WTC11 (cell line): ENCODE measurements at regions not wholly inside any gene's neighbourhood (a gene's known extent, or its start where the extent isn't known, plus 50 kb on each side); places are given as distances from the start of the nearest gene placed in this dataset.

Experiments
- CREM ChIP-seq: sonication (generic); formaldehyde crosslinking; IDR thresholded peaks from 2 replicates; pipeline ENCODE4 v1.8.1; 2022; ENCODE audit warnings: mild to moderate bottlenecking, missing genetic modification reagents, moderate library complexity
- ESRRA ChIP-seq: sonication (generic); formaldehyde crosslinking; IDR thresholded peaks from 2 replicates; pipeline ENCODE4 v1.8.1; 2022; ENCODE audit warnings: mild to moderate bottlenecking, missing genetic modification reagents, borderline replicate concordance
- ETV6 ChIP-seq: sonication (generic); formaldehyde crosslinking; IDR thresholded peaks from 2 replicates; pipeline ENCODE4 v1.8.1; 2022; ENCODE audit warnings: mild to moderate bottlenecking, missing genetic modification reagents
- JUN ChIP-seq: sonication (generic); formaldehyde crosslinking; IDR thresholded peaks from 2 replicates; pipeline ENCODE4 v1.8.0; 2023; ENCODE audit warnings: mild to moderate bottlenecking, missing genetic modification reagents
- NR2C2 ChIP-seq: sonication (generic); formaldehyde crosslinking; IDR thresholded peaks from 2 replicates; pipeline ENCODE4 v1.8.0; 2022; ENCODE audit warnings: mild to moderate bottlenecking, missing genetic modification reagents
- SP1 ChIP-seq: sonication (generic); formaldehyde crosslinking; conservative IDR thresholded peaks from 2 replicates; pipeline ENCODE4 v1.8.1; 2022; ENCODE audit warnings: missing genetic modification reagents
- TEAD1 ChIP-seq: sonication (generic); formaldehyde crosslinking; IDR thresholded peaks from 2 replicates; pipeline ENCODE4 v1.8.0; 2022; ENCODE audit warnings: mild to moderate bottlenecking, missing genetic modification reagents
- ZNF121 ChIP-seq: sonication (generic); formaldehyde crosslinking; IDR thresholded peaks from 2 replicates; pipeline ENCODE4 v1.8.0; 2023; ENCODE audit warnings: missing genetic modification reagents
- TF ChIP-seq, protein P1 (sequence below): fragments of 200-600 bp; IDR thresholded peaks from 2 replicates; pipeline ENCODE4 v1.8.0; 2022; ENCODE audit warnings: antibody characterized with exemption
- TF ChIP-seq, protein P2 (sequence below): sonication (generic); formaldehyde crosslinking; IDR thresholded peaks from 2 replicates; pipeline ENCODE4 v1.8.1; 2023; ENCODE audit warnings: mild to moderate bottlenecking, missing genetic modification reagents, moderate library complexity
- TF ChIP-seq, protein P3 (sequence below): sonication (generic); formaldehyde crosslinking; conservative IDR thresholded peaks from 2 replicates; pipeline ENCODE4 v1.8.1; 2022; ENCODE audit warnings: mild to moderate bottlenecking, missing genetic modification reagents
- TF ChIP-seq, protein P4 (sequence below): sonication (generic); formaldehyde crosslinking; IDR thresholded peaks from 2 replicates; pipeline ENCODE4 v1.8.1; 2022; ENCODE audit warnings: low read depth, missing genetic modification reagents, borderline replicate concordance
- TF ChIP-seq, protein P5 (sequence below): sonication (generic); formaldehyde crosslinking; IDR thresholded peaks from 2 replicates; pipeline ENCODE4 v1.8.1; 2023; ENCODE audit warnings: mild to moderate bottlenecking, missing genetic modification reagents

DNA sequence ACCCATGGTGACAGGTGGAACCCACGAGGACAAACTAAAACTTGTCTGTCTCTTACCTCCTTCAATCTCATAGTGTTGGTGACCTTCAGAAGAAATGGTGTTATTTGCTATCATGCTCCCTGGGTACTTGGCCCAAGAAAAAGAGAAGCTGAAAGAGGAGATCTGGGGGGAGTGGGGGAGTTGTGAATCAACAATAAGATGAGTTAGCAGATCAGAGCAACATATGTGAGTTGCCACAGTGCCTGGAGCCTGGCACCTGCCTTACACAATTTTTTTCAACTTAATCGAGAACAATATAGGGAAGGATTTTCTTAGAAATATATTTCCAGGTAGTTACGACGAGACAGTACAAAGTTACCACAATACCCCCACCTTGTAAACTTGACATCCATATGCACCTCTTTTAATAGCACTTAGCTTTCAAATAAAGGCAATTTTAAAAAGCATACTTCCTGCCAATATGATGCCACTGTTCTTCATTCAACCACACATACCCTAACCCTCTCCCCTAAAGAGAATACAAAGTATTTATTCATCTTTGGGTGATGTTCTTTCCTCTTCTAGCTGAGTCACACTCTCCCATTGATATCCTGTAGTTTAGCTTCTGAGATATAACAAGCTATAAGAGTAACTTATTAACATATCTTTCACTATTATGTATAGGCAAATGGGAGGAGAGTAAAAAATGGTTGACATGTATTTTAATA is 424.1 kb upstream of the OR4E1 start:
- TF ChIP-seq, protein P1, sequence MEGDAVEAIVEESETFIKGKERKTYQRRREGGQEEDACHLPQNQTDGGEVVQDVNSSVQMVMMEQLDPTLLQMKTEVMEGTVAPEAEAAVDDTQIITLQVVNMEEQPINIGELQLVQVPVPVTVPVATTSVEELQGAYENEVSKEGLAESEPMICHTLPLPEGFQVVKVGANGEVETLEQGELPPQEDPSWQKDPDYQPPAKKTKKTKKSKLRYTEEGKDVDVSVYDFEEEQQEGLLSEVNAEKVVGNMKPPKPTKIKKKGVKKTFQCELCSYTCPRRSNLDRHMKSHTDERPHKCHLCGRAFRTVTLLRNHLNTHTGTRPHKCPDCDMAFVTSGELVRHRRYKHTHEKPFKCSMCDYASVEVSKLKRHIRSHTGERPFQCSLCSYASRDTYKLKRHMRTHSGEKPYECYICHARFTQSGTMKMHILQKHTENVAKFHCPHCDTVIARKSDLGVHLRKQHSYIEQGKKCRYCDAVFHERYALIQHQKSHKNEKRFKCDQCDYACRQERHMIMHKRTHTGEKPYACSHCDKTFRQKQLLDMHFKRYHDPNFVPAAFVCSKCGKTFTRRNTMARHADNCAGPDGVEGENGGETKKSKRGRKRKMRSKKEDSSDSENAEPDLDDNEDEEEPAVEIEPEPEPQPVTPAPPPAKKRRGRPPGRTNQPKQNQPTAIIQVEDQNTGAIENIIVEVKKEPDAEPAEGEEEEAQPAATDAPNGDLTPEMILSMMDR = no peak
- TF ChIP-seq, protein P2, sequence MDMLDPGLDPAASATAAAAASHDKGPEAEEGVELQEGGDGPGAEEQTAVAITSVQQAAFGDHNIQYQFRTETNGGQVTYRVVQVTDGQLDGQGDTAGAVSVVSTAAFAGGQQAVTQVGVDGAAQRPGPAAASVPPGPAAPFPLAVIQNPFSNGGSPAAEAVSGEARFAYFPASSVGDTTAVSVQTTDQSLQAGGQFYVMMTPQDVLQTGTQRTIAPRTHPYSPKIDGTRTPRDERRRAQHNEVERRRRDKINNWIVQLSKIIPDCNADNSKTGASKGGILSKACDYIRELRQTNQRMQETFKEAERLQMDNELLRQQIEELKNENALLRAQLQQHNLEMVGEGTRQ (CRISPR knock-in tag) = no peak
- TF ChIP-seq, protein P3, sequence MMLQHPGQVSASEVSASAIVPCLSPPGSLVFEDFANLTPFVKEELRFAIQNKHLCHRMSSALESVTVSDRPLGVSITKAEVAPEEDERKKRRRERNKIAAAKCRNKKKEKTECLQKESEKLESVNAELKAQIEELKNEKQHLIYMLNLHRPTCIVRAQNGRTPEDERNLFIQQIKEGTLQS (CRISPR knock-in tag) = no peak
- TF ChIP-seq ETV6 (CRISPR knock-in tag) (no peak), ESRRA (CRISPR knock-in tag) (no peak), CREM (CRISPR knock-in tag) (no peak), SP1 (CRISPR knock-in tag) (no peak), NR2C2 (CRISPR knock-in tag) (no peak), ZNF121 (CRISPR knock-in tag) (no peak), TEAD1 (CRISPR knock-in tag) (no peak), JUN (CRISPR knock-in tag) (no peak)
- TF ChIP-seq, protein P4, sequence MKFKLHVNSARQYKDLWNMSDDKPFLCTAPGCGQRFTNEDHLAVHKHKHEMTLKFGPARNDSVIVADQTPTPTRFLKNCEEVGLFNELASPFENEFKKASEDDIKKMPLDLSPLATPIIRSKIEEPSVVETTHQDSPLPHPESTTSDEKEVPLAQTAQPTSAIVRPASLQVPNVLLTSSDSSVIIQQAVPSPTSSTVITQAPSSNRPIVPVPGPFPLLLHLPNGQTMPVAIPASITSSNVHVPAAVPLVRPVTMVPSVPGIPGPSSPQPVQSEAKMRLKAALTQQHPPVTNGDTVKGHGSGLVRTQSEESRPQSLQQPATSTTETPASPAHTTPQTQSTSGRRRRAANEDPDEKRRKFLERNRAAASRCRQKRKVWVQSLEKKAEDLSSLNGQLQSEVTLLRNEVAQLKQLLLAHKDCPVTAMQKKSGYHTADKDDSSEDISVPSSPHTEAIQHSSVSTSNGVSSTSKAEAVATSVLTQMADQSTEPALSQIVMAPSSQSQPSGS (CRISPR knock-in tag) = no peak
- TF ChIP-seq, protein P5, sequence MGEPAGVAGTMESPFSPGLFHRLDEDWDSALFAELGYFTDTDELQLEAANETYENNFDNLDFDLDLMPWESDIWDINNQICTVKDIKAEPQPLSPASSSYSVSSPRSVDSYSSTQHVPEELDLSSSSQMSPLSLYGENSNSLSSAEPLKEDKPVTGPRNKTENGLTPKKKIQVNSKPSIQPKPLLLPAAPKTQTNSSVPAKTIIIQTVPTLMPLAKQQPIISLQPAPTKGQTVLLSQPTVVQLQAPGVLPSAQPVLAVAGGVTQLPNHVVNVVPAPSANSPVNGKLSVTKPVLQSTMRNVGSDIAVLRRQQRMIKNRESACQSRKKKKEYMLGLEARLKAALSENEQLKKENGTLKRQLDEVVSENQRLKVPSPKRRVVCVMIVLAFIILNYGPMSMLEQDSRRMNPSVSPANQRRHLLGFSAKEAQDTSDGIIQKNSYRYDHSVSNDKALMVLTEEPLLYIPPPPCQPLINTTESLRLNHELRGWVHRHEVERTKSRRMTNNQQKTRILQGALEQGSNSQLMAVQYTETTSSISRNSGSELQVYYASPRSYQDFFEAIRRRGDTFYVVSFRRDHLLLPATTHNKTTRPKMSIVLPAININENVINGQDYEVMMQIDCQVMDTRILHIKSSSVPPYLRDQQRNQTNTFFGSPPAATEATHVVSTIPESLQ (CRISPR knock-in tag) = no peak
